ENCODE measurements at regions not wholly inside any gene's neighbourhood (a gene's known extent, or its start where the extent isn't known, plus 50 kb on each side); places are given as distances from the start of the nearest gene placed in this dataset.
"Not testable (repeated sequence)": the region's sequence is repeated elsewhere in the genome, so short reads cannot be mapped to it uniquely, and the experiment has no call there.

GRCh38 chrX:42000836-42001235 lies 77.5 kb upstream of the CASK start:
- ChIA-PET POLR2A (no interaction called here), CTCF (no interaction called here)
- no peak for TF ChIP-seq CTCF (IDR thresholded peaks at IDR 0.05; ENCODE audit: insufficient read depth, low read length, missing control alignments)
- DNase-seq (ENCODE audit: low read depth, low spot score), result no peak
- H3K4me3 ChIP-seq (ENCODE audit: low read depth, low read length), result no peak overlapping the region

GRCh38 chrX:41984628-41985027 lies 61.3 kb upstream of the CASK start:
- no peak overlapping the region for H3K4me3 ChIP-seq (ENCODE audit: low read depth, low read length)
- no peak for TF ChIP-seq CTCF (IDR thresholded peaks at IDR 0.05; ENCODE audit: insufficient read depth, low read length, missing control alignments)
- POLR2A ChIA-PET, result no interaction called here
- CTCF ChIA-PET, result no interaction called here
- no peak for DNase-seq (ENCODE audit: low read depth, low spot score)

GRCh38 chrX:41982953-41983352 lies 59.6 kb upstream of the CASK start:
- ChIA-PET CTCF (no interaction called here), POLR2A (no interaction called here)
- DNase-seq (ENCODE audit: low read depth, low spot score), result no peak
- no peak overlapping the region for H3K4me3 ChIP-seq (ENCODE audit: low read depth, low read length)
- TF ChIP-seq CTCF (IDR thresholded peaks at IDR 0.05; ENCODE audit: insufficient read depth, low read length, missing control alignments), result no peak

- ChIA-PET CTCF (no interaction called here), POLR2A (no interaction called here)
- no peak overlapping the region for H3K4me3 ChIP-seq (ENCODE audit: low read depth, low read length)
- no peak for DNase-seq (ENCODE audit: low read depth, low spot score)
- TF ChIP-seq CTCF (IDR thresholded peaks at IDR 0.05; ENCODE audit: insufficient read depth, low read length, missing control alignments), result no peak
These were observed 58.2 kb upstream of the CASK start for GRCh38 chrX:41981481-41982013.

- H3K4me3 ChIP-seq (ENCODE audit: low read depth, low read length); DNase-seq (ENCODE audit: low read depth, low spot score); POLR2A ChIA-PET; CTCF ChIA-PET: not testable (repeated sequence)
These were observed 51.3 kb upstream of the CASK start for GRCh38 chrX:41974677-41975076.

GRCh38 chrX:41973208-41973607 lies 49.9 kb upstream of the CASK start:
- H3K4me3 ChIP-seq (ENCODE audit: low read depth, low read length), result no peak overlapping the region
- TF ChIP-seq CTCF (IDR thresholded peaks at IDR 0.05; ENCODE audit: insufficient read depth, low read length, missing control alignments), result no peak
- no peak for DNase-seq (ENCODE audit: low read depth, low spot score)
- ChIA-PET CTCF (no interaction called here), POLR2A (no interaction called here)
